HEK293 (cell line): ENCODE measurements at regions not wholly inside any gene's neighbourhood (a gene's known extent, or its start where the extent isn't known, plus 50 kb on each side); places are given as distances from the start of the nearest gene placed in this dataset.

Experiments used
- CTCF ChIA-PET: fragments of 350-600 bp; formaldehyde crosslinking; extraction: SDS; loops from one replicate; lab custom pipeline; 2021; ENCODE audit warnings: antibody characterized with exemption; lab: Yijun Ruan, JAX
- POLR2A ChIA-PET: fragments of 300-600 bp; formaldehyde crosslinking; extraction: SDS; loops from one replicate; lab custom pipeline; 2020; ENCODE audit warnings: antibody characterized with exemption, inconsistent platforms; lab: Yijun Ruan, JAX
- H3K27ac ChIP-seq: fragments of 200-500 bp; sonication (Bioruptor generic); 2 replicates; pipeline ENCODE4 v1.5.1; 2014; ENCODE audit warnings: low read depth, low read length, control low read depth, inconsistent platforms; ENCODE audit errors: extremely low read depth
- H3K36me3 ChIP-seq, 2 experiments: fragments of 200-500 bp in 1 of 2; sonication (Bioruptor generic) in 1 of 2; 1 replicate in 1 of 2; 2 replicates in 1 of 2; pipeline ENCODE4 v1.5.1; 2014 to 2017; ENCODE audit warnings: inconsistent platforms in 2 of 2, low read length in 2 of 2; ENCODE audit not compliant: control insufficient read depth in 2 of 2, insufficient read depth in 1 of 2
- H3K4me1 ChIP-seq: fragments of 200-500 bp; sonication (Bioruptor generic); 2 replicates; pipeline ENCODE4 v1.5.1; 2014; ENCODE audit warnings: mild to moderate bottlenecking, low read length, inconsistent platforms; ENCODE audit not compliant: control insufficient read depth, insufficient read depth
- H3K4me3 ChIP-seq: 2 replicates; pipeline ENCODE4 v1.5.1; 2011; ENCODE audit warnings: low read depth, mild to moderate bottlenecking, control low read depth, low read length, moderate library complexity
- H3K9me3 ChIP-seq: fragments of 200-500 bp; sonication (Bioruptor generic); 2 replicates; pipeline ENCODE4 v1.5.1; 2014; ENCODE audit warnings: low read depth, low read length, inconsistent platforms; ENCODE audit not compliant: control insufficient read depth, insufficient read depth
- ATF2 ChIP-seq: fragments of 450-650 bp; formaldehyde crosslinking; IDR thresholded peaks from 2 replicates; pipeline ENCODE4 v1.5.1; 2016; ENCODE audit warnings: missing biosample characterization, missing genetic modification characterization, low read depth
- REPIN1 ChIP-seq: fragments of 450-650 bp; formaldehyde crosslinking; IDR thresholded peaks from 2 replicates; pipeline ENCODE4 v1.5.1; 2017; ENCODE audit warnings: missing biosample characterization, missing genetic modification characterization, low read depth
- REST ChIP-seq: fragments of 450-650 bp; formaldehyde crosslinking; IDR thresholded peaks from 2 replicates; pipeline ENCODE4 v1.5.1; 2016; ENCODE audit warnings: missing biosample characterization, missing genetic modification characterization
- SALL2 ChIP-seq: fragments of 450-650 bp; formaldehyde crosslinking; IDR thresholded peaks from 2 replicates; pipeline ENCODE4 v1.5.0; 2017; ENCODE audit warnings: missing biosample characterization, mild to moderate bottlenecking, missing genetic modification characterization, borderline replicate concordance
- SCRT2 ChIP-seq: fragments of 450-650 bp; formaldehyde crosslinking; IDR thresholded peaks from 2 replicates; pipeline ENCODE4 v1.5.1; 2016; ENCODE audit warnings: missing biosample characterization, missing genetic modification characterization
- TCF7L2 ChIP-seq: IDR thresholded peaks from 2 replicates; pipeline ENCODE4 v1.6.1; 2011; ENCODE audit warnings: low read depth, mild to moderate bottlenecking, inconsistent platforms, low read length, moderate library complexity, borderline replicate concordance
- TRIM28 ChIP-seq: IDR thresholded peaks from 2 replicates; pipeline ENCODE4 v1.6.1; 2011; ENCODE audit warnings: low read length, control low read depth, borderline replicate concordance
- ZBTB48 ChIP-seq: fragments of 450-650 bp; formaldehyde crosslinking; IDR thresholded peaks from 2 replicates; pipeline ENCODE4 v1.5.1; 2016; ENCODE audit warnings: missing biosample characterization, missing genetic modification characterization
- ZNF138 ChIP-seq: fragments of 450-650 bp; formaldehyde crosslinking; IDR thresholded peaks from 2 replicates; pipeline ENCODE4 v1.5.1; 2016; ENCODE audit warnings: missing biosample characterization, missing genetic modification characterization, borderline replicate concordance
- ZNF16 ChIP-seq: fragments of 450-650 bp; formaldehyde crosslinking; IDR thresholded peaks from 2 replicates; pipeline ENCODE4 v1.5.1; 2016; ENCODE audit warnings: low read depth, missing biosample characterization, missing genetic modification characterization
- ZNF354C ChIP-seq: fragments of 450-650 bp; formaldehyde crosslinking; IDR thresholded peaks from 2 replicates; pipeline ENCODE4 v1.5.1; 2016; ENCODE audit warnings: missing biosample characterization, missing genetic modification characterization, low read depth, borderline replicate concordance
- ZNF404 ChIP-seq: fragments of 450-650 bp; formaldehyde crosslinking; IDR thresholded peaks from 2 replicates; pipeline ENCODE4 v1.5.1; 2017; ENCODE audit warnings: missing biosample characterization, missing genetic modification characterization
- ZNF416 ChIP-seq: fragments of 450-650 bp; formaldehyde crosslinking; IDR thresholded peaks from 2 replicates; pipeline ENCODE4 v1.5.1; 2016; ENCODE audit warnings: missing biosample characterization, missing genetic modification characterization
- ZNF48 ChIP-seq: fragments of 450-650 bp; formaldehyde crosslinking; IDR thresholded peaks from 2 replicates; pipeline ENCODE4 v1.5.1; 2016; ENCODE audit warnings: missing biosample characterization, missing genetic modification characterization
- ZNF514 ChIP-seq: fragments of 450-650 bp; formaldehyde crosslinking; IDR thresholded peaks from 2 replicates; pipeline ENCODE4 v1.5.1; 2016; ENCODE audit warnings: missing biosample characterization, missing genetic modification characterization
- ZNF561 ChIP-seq: fragments of 450-650 bp; IDR thresholded peaks from 2 replicates; pipeline ENCODE4 v1.5.1; 2018; ENCODE audit warnings: missing biosample characterization, missing genetic modification characterization, borderline replicate concordance
- ZNF580 ChIP-seq: fragments of 450-650 bp; formaldehyde crosslinking; IDR thresholded peaks from 2 replicates; pipeline ENCODE4 v1.5.1; 2016; ENCODE audit warnings: missing biosample characterization, missing genetic modification characterization
- ZNF654 ChIP-seq: fragments of 450-650 bp; formaldehyde crosslinking; IDR thresholded peaks from 2 replicates; pipeline ENCODE4 v1.5.1; 2016; ENCODE audit warnings: low read depth, missing biosample characterization, missing genetic modification characterization
- ZNF677 ChIP-seq: fragments of 450-650 bp; IDR thresholded peaks from 2 replicates; pipeline ENCODE4 v1.5.0; 2018; ENCODE audit warnings: missing biosample characterization, mild to moderate bottlenecking, missing genetic modification characterization, moderate library complexity
- ZNF704 ChIP-seq: fragments of 450-650 bp; formaldehyde crosslinking; IDR thresholded peaks from 2 replicates; pipeline ENCODE4 v1.5.1; 2016; ENCODE audit warnings: missing biosample characterization, missing genetic modification characterization
- ZNF792 ChIP-seq: fragments of 450-650 bp; formaldehyde crosslinking; IDR thresholded peaks from 2 replicates; pipeline ENCODE4 v1.5.1; 2016; ENCODE audit warnings: missing biosample characterization, missing genetic modification characterization
- ZNF837 ChIP-seq: fragments of 450-650 bp; formaldehyde crosslinking; IDR thresholded peaks from 2 replicates; pipeline ENCODE4 v1.5.1; 2016; ENCODE audit warnings: missing biosample characterization, missing genetic modification characterization
- ZSCAN30 ChIP-seq: fragments of 450-650 bp; IDR thresholded peaks from 2 replicates; pipeline ENCODE4 v1.5.1; 2018; ENCODE audit warnings: missing biosample characterization, mild to moderate bottlenecking, missing genetic modification characterization, moderate library complexity

DNA sequence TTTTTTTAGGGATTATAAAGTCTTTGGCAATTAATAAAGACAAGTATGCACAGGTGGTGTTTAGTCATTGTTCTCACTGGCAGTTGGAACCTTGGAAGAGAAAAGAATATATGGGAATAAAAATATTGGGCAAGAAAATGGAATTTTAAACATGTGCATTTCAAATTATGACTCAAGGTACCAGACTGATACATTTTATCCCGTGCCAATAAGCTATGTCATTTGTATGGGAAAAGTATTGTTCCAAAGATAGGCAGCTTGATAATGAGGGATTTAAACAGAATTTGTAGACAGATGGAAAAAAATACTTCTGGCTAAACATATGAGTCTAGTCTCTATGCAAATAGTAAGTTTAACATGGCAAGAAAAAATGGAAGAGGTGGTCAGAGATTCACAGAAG lies 169.5 kb upstream of the UFM1 start:
- POLR2A ChIA-PET, result no interaction called here

DNA sequence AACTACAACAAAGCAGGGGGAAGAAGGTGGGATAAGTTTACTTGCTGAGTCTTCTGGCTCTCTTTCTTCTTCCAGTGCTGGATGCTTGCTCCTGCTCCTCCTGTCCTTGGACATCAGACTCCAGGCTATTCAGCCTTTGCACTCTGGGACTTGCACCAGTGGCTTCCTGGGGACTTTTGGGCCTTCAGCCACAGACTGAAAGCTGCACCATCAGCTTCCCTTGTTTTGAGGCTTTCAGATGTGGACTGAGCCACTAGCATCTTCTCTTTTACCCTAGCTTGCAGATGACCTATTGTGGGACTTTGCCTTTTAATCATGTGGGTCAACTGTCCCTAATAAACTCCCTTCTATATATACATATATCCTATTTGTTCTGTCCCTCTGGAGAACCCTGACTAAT lies 173.0 kb upstream of the UFM1 start:
- no peaks in the 10 kb centered on the region for H3K4me1 ChIP-seq
- POLR2A ChIA-PET, result no interaction called here
- CTCF ChIA-PET, result interaction anchor here (0.6 kb wide), 1 partner anchor 462 kb away, joined by 3 read pairs; no protein-coding TSS in a partner anchor
- no peak for TF ChIP-seq ATF2
- no peak for TF ChIP-seq ZNF677 (tag by site-specific recombination)
- no peak for TF ChIP-seq ZNF792
- no peak for TF ChIP-seq ZNF704 (tag by site-specific recombination)
- no peak for TF ChIP-seq ZNF837 (tag by site-specific recombination)
- TF ChIP-seq ZNF654 (tag by site-specific recombination), result no peak
- no peak for TF ChIP-seq SALL2 (tag by site-specific recombination)
- no peak for TF ChIP-seq REPIN1 (tag by site-specific recombination)
- no peak for TF ChIP-seq ZSCAN30 (tag by site-specific recombination)
- TF ChIP-seq TRIM28, result no peak
- TF ChIP-seq ZNF138 (tag by site-specific recombination), result no peak
- no peak for TF ChIP-seq ZNF514
- TF ChIP-seq REST (tag by site-specific recombination), result no peak
- no peak for TF ChIP-seq ZNF416 (tag by site-specific recombination)
- no peak for TF ChIP-seq ZNF580
- TF ChIP-seq SCRT2, result no peak
- no peak for TF ChIP-seq TCF7L2
- no peak for TF ChIP-seq ZNF16 (tag by site-specific recombination)
- TF ChIP-seq ZBTB48 (tag by site-specific recombination), result no peak
- no peak overlapping the region for H3K27ac ChIP-seq
- H3K4me3 ChIP-seq, result no peak overlapping the region
- no peaks in the 10 kb centered on the region for H3K9me3 ChIP-seq
- no peaks in the 10 kb centered on the region for H3K36me3 ChIP-seq

More for the DNA sequence above, 169.5 kb upstream of the UFM1 start:
- Histone ChIP-seq H3K4me3 (no peak overlapping the region), H3K4me1 (no peaks in the 10 kb centered on the region), H3K36me3 (no peaks in the 10 kb centered on the region), H3K9me3 (no peaks in the 10 kb centered on the region), H3K27ac (no peak overlapping the region)
- CTCF ChIA-PET, result no interaction called here
- TF ChIP-seq ATF2 (no peak), ZNF354C (tag by site-specific recombination) (no peak), ZNF404 (tag by site-specific recombination) (no peak), ZNF48 (no peak), ZNF561 (tag by site-specific recombination) (no peak)
